ENCODE measurements at regions not wholly inside any gene's neighbourhood (a gene's known extent, or its start where the extent isn't known, plus 50 kb on each side); places are given as distances from the start of the nearest gene placed in this dataset.

DNA sequence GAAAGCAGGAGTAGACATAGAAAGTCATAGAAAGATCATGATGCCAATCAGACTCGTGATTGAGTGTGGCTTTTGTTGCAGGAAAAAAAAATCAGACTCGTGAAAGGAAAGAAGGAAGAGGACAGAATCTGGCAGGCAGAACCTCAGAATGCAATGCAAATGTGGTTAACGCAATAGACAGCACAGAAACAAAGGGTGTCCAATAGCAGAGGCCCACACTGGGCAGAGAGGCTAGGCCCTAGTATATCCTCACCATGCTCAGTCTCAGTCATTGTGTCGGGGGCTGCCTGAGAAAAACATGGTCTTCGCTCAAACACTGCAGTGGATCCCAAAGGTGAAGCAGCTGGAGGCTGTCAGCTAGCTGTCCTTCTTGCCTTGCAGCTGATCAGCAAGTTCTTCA, 102.8 kb upstream of the MAOA start:
- TF ChIP-seq EZH2 (IDR thresholded peaks at IDR 0.05; ENCODE audit: low read length): no peak
- TF ChIP-seq, protein P1, sequence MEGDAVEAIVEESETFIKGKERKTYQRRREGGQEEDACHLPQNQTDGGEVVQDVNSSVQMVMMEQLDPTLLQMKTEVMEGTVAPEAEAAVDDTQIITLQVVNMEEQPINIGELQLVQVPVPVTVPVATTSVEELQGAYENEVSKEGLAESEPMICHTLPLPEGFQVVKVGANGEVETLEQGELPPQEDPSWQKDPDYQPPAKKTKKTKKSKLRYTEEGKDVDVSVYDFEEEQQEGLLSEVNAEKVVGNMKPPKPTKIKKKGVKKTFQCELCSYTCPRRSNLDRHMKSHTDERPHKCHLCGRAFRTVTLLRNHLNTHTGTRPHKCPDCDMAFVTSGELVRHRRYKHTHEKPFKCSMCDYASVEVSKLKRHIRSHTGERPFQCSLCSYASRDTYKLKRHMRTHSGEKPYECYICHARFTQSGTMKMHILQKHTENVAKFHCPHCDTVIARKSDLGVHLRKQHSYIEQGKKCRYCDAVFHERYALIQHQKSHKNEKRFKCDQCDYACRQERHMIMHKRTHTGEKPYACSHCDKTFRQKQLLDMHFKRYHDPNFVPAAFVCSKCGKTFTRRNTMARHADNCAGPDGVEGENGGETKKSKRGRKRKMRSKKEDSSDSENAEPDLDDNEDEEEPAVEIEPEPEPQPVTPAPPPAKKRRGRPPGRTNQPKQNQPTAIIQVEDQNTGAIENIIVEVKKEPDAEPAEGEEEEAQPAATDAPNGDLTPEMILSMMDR (optimal IDR thresholded peaks at IDR 0.05 in 1 of 3, IDR thresholded peaks at IDR 0.05 in 1 of 3, conservative IDR thresholded peaks at IDR 0.05 in 1 of 3; ENCODE audit: extremely low read depth in 1 of 3, insufficient read depth in 2 of 3, low read length in 3 of 3): no peak
